Fibroblast of lung (primary cell): ENCODE measurements at regions not wholly inside any gene's neighbourhood (a gene's known extent, or its start where the extent isn't known, plus 50 kb on each side); places are given as distances from the start of the nearest gene placed in this dataset.

Experiments
- CTCF ChIP-seq, 2 donors: IDR thresholded peaks in 1 of 2; conservative IDR thresholded peaks in 1 of 2; 1 replicate in 1 of 2; 2 replicates in 1 of 2; pipeline ENCODE4 v1.5.1; 2011 to 2012; ENCODE audit warnings: low read length in 2 of 2, control low read depth in 1 of 2, inconsistent platforms in 1 of 2, low read depth in 1 of 2, mild to moderate bottlenecking in 1 of 2
- EZH2 ChIP-seq: IDR thresholded peaks from 2 replicates; pipeline ENCODE4 v1.5.1; 2012; ENCODE audit warnings: low read length, control low read depth, mild to moderate bottlenecking; ENCODE audit errors: missing control alignments

DNA sequence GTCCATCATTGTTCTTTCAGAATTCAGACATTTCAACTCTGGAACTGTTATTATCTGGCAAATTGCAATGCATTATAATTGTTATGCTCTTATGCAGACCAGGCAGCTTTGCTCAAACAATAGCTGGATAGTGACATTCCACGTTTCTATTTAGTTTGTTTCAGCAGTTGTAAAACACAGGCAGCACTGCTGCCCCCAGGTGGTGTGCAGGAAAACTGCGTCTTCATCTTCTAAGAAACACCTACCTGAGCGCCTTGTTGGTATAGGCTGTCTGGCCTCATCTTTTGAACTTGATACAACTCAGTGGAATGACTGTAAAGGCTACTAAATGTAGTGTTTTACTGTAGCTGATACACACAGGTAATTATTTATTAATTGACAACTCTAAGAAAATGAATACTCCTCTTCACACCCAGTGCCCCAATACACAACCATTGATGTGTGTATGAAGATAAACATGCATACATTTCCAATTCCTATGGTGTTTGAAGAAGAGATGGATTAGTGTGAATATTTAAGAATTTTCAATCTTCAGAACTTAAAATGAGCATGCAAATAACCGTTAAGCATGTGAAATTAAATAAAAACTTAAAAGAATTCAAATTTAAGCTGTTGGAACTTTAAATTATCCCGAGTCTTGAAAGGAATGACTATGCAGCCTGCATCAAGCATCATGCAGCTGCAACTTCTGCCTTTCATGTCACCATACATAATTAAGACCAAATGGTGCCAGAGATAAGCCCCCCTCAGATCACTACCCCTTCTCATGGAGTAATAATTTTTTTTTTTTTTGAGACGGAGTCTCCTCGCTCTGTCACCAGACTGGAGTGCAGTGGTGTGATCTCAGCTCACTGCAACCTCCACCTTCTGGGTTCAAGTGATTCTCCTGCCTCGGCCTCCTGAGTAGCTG lies 85.6 kb downstream of the CD8B2 start:
- peak in 1 of 2 donors; percentile 40 for TF ChIP-seq CTCF (conservative IDR thresholded peaks at IDR 0.05 in 1 of 2, IDR thresholded peaks at IDR 0.05 in 1 of 2; ENCODE audit: low read depth in 1 of 2, low read length in 2 of 2)
- no peak for TF ChIP-seq EZH2
